ENCODE measurements at regions not wholly inside any gene's neighbourhood (a gene's known extent, or its start where the extent isn't known, plus 50 kb on each side); places are given as distances from the start of the nearest gene placed in this dataset.

GRCh38 chr4:155543126-155543765, 123.4 kb upstream of the GUCY1A1 start:
- no peak overlapping the region for H3K27ac ChIP-seq (replicated peaks)
- no peak for DNase-seq (ENCODE audit: low read depth in 1 of 2, low spot score in 1 of 2)

GRCh38 chr4:155542415-155542814, 124.2 kb upstream of the GUCY1A1 start:
- H3K27me3 ChIP-seq (ENCODE audit: insufficient read depth, poor library complexity, severe bottlenecking): no peaks in the 10 kb centered on the region
- TF ChIP-seq POLR2AphosphoS5 (IDR thresholded peaks at IDR 0.05; ENCODE audit: low read depth) (no peak), SPI1 (IDR thresholded peaks at IDR 0.05; ENCODE audit: borderline replicate concordance, low read depth) (no peak), GABPA (IDR thresholded peaks at IDR 0.05; ENCODE audit: low read depth) (no peak), REST (IDR thresholded peaks at IDR 0.05; ENCODE audit: insufficient replicate concordance, low read depth) (no peak)
- TF ChIP-seq, protein P1, sequence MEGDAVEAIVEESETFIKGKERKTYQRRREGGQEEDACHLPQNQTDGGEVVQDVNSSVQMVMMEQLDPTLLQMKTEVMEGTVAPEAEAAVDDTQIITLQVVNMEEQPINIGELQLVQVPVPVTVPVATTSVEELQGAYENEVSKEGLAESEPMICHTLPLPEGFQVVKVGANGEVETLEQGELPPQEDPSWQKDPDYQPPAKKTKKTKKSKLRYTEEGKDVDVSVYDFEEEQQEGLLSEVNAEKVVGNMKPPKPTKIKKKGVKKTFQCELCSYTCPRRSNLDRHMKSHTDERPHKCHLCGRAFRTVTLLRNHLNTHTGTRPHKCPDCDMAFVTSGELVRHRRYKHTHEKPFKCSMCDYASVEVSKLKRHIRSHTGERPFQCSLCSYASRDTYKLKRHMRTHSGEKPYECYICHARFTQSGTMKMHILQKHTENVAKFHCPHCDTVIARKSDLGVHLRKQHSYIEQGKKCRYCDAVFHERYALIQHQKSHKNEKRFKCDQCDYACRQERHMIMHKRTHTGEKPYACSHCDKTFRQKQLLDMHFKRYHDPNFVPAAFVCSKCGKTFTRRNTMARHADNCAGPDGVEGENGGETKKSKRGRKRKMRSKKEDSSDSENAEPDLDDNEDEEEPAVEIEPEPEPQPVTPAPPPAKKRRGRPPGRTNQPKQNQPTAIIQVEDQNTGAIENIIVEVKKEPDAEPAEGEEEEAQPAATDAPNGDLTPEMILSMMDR (IDR thresholded peaks at IDR 0.05; ENCODE audit: insufficient read depth, low read length): no peak
- no peak overlapping the region for H3K4me3 ChIP-seq (replicated peaks; ENCODE audit: insufficient read depth, low read length)
- H3K27ac ChIP-seq (replicated peaks): no peak overlapping the region
- DNase-seq (ENCODE audit: low read depth in 1 of 2, low spot score in 1 of 2): no peak

More at GRCh38 chr4:155543126-155543765, 123.4 kb upstream of the GUCY1A1 start:
- no peaks in the 10 kb centered on the region for H3K27me3 ChIP-seq (ENCODE audit: insufficient read depth, poor library complexity, severe bottlenecking)
- H3K4me3 ChIP-seq (replicated peaks; ENCODE audit: insufficient read depth, low read length): no peak overlapping the region
- TF ChIP-seq, protein P1 (IDR thresholded peaks at IDR 0.05; ENCODE audit: insufficient read depth, low read length): no peak
- TF ChIP-seq REST (IDR thresholded peaks at IDR 0.05; ENCODE audit: insufficient replicate concordance, low read depth) (no peak), GABPA (IDR thresholded peaks at IDR 0.05; ENCODE audit: low read depth) (no peak), POLR2AphosphoS5 (IDR thresholded peaks at IDR 0.05; ENCODE audit: low read depth) (no peak), SPI1 (IDR thresholded peaks at IDR 0.05; ENCODE audit: borderline replicate concordance, low read depth) (no peak)

- Histone ChIP-seq H3K4me3 (replicated peaks; ENCODE audit: insufficient read depth, low read length) (no peak overlapping the region), H3K27ac (replicated peaks) (no peak overlapping the region), H3K27me3 (ENCODE audit: insufficient read depth, poor library complexity, severe bottlenecking) (no peaks in the 10 kb centered on the region)
- TF ChIP-seq GABPA (IDR thresholded peaks at IDR 0.05; ENCODE audit: low read depth) (no peak), SPI1 (IDR thresholded peaks at IDR 0.05; ENCODE audit: borderline replicate concordance, low read depth) (no peak), POLR2AphosphoS5 (IDR thresholded peaks at IDR 0.05; ENCODE audit: low read depth) (no peak), REST (IDR thresholded peaks at IDR 0.05; ENCODE audit: insufficient replicate concordance, low read depth) (no peak)
- TF ChIP-seq, protein P1 (IDR thresholded peaks at IDR 0.05; ENCODE audit: insufficient read depth, low read length): no peak
- no peak for DNase-seq (ENCODE audit: low read depth in 1 of 2, low spot score in 1 of 2)
These were observed 124.9 kb upstream of the GUCY1A1 start for GRCh38 chr4:155541716-155542115.
